HUES48 (cell line): ENCODE measurements at regions not wholly inside any gene's neighbourhood (a gene's known extent, or its start where the extent isn't known, plus 50 kb on each side); places are given as distances from the start of the nearest gene placed in this dataset.

ENCODE experiments used
- H3K27ac ChIP-seq: one replicate; pipeline ENCODE4 v1.7.0; 2013; ENCODE audit warnings: low read depth, low read length, inconsistent platforms
- H3K27me3 ChIP-seq: 2 replicates; pipeline ENCODE4 v1.6.1; 2013; ENCODE audit warnings: mild to moderate bottlenecking, low read length; ENCODE audit not compliant: control insufficient read depth, insufficient read depth
- H3K36me3 ChIP-seq: 2 replicates; pipeline ENCODE4 v1.6.1; 2013; ENCODE audit warnings: low read length; ENCODE audit not compliant: control insufficient read depth, insufficient read depth
- H3K4me1 ChIP-seq: 2 replicates; pipeline ENCODE4 v1.6.1; 2013; ENCODE audit warnings: mild to moderate bottlenecking, low read length; ENCODE audit not compliant: control insufficient read depth, insufficient read depth
- H3K4me3 ChIP-seq: 2 replicates; pipeline ENCODE4 v1.5.1; 2013; ENCODE audit warnings: mild to moderate bottlenecking, low read depth, low read length
- H3K9ac ChIP-seq: 2 replicates; pipeline ENCODE4 v1.6.1; 2013; ENCODE audit warnings: mild to moderate bottlenecking, low read depth, low read length, moderate library complexity
- H3K9me3 ChIP-seq: 2 replicates; pipeline ENCODE4 v1.6.1; 2013; ENCODE audit warnings: low read length; ENCODE audit not compliant: control insufficient read depth, insufficient read depth

- Histone ChIP-seq H3K27me3 (no peaks in the 10 kb centered on the region), H3K4me1 (no peaks in the 10 kb centered on the region), H3K9ac (no peak overlapping the region), H3K9me3 (no peaks in the 10 kb centered on the region), H3K36me3 (no peaks in the 10 kb centered on the region), H3K27ac (no peak overlapping the region), H3K4me3 (no peak overlapping the region)
These were observed 80.2 kb upstream of the KRR1 start for GRCh38 chr12:75591628-75592027.

GRCh38 chr12:75589801-75590200, 78.4 kb upstream of the KRR1 start:
- Histone ChIP-seq H3K4me3 (no peak overlapping the region), H3K27me3 (no peaks in the 10 kb centered on the region), H3K4me1 (no peaks in the 10 kb centered on the region), H3K9me3 (no peaks in the 10 kb centered on the region), H3K9ac (no peak overlapping the region), H3K36me3 (no peaks in the 10 kb centered on the region), H3K27ac (no peak overlapping the region)

GRCh38 chr12:75587340-75588106, 76.1 kb upstream of the KRR1 start:
- Histone ChIP-seq H3K27me3 (no peaks in the 10 kb centered on the region), H3K36me3 (no peaks in the 10 kb centered on the region), H3K4me3 (no peak overlapping the region), H3K27ac (no peak overlapping the region), H3K9me3 (no peaks in the 10 kb centered on the region), H3K4me1 (no peaks in the 10 kb centered on the region), H3K9ac (no peak overlapping the region)

GRCh38 chr12:75585330-75585729, 73.9 kb upstream of the KRR1 start:
- H3K27ac ChIP-seq: no peak overlapping the region
- no peak overlapping the region for H3K4me3 ChIP-seq
- no peaks in the 10 kb centered on the region for H3K27me3 ChIP-seq
- no peaks in the 10 kb centered on the region for H3K36me3 ChIP-seq
- H3K9me3 ChIP-seq: no peaks in the 10 kb centered on the region
- H3K4me1 ChIP-seq: no peaks in the 10 kb centered on the region
- H3K9ac ChIP-seq: no peak overlapping the region

- H3K9ac ChIP-seq: no peak overlapping the region
- H3K27ac ChIP-seq: no peak overlapping the region
- no peaks in the 10 kb centered on the region for H3K9me3 ChIP-seq
- no peak overlapping the region for H3K4me3 ChIP-seq
- H3K36me3 ChIP-seq: no peaks in the 10 kb centered on the region
- H3K27me3 ChIP-seq: no peaks in the 10 kb centered on the region
- peaks cover 4% of the 10 kb centered on the region; the same call in 1 of the 2 replicates for H3K4me1 ChIP-seq
These were observed 71.9 kb upstream of the KRR1 start for GRCh38 chr12:75583355-75583754.

GRCh38 chr12:75581515-75581914, 70.1 kb upstream of the KRR1 start:
- Histone ChIP-seq H3K27ac (no peak overlapping the region), H3K4me1 (peaks cover 4% of the 10 kb centered on the region; the same call in 1 of the 2 replicates), H3K27me3 (no peaks in the 10 kb centered on the region), H3K36me3 (no peaks in the 10 kb centered on the region), H3K9ac (no peak overlapping the region), H3K4me3 (no peak overlapping the region), H3K9me3 (no peaks in the 10 kb centered on the region)

GRCh38 chr12:75579552-75579951, 68.1 kb upstream of the KRR1 start:
- Histone ChIP-seq H3K4me3 (no peak overlapping the region), H3K36me3 (no peaks in the 10 kb centered on the region), H3K9me3 (no peaks in the 10 kb centered on the region), H3K9ac (no peak overlapping the region), H3K27ac (no peak overlapping the region), H3K4me1 (peaks cover 4% of the 10 kb centered on the region; the same call in 1 of the 2 replicates), H3K27me3 (no peaks in the 10 kb centered on the region)

GRCh38 chr12:75578546-75578945, 67.1 kb upstream of the KRR1 start:
- Histone ChIP-seq H3K36me3 (no peaks in the 10 kb centered on the region), H3K9ac (no peak overlapping the region), H3K4me3 (no peak overlapping the region), H3K9me3 (no peaks in the 10 kb centered on the region), H3K4me1 (peaks cover 4% of the 10 kb centered on the region; the same call in 1 of the 2 replicates), H3K27me3 (no peaks in the 10 kb centered on the region), H3K27ac (no peak overlapping the region)

GRCh38 chr12:75577812-75578211, 66.4 kb upstream of the KRR1 start:
- Histone ChIP-seq H3K36me3 (no peaks in the 10 kb centered on the region), H3K4me1 (peaks cover 4% of the 10 kb centered on the region; the same call in 1 of the 2 replicates), H3K27me3 (no peaks in the 10 kb centered on the region), H3K27ac (no peak overlapping the region), H3K4me3 (no peak overlapping the region), H3K9ac (no peak overlapping the region), H3K9me3 (no peaks in the 10 kb centered on the region)

GRCh38 chr12:75571656-75572205, 60.3 kb upstream of the KRR1 start:
- Histone ChIP-seq H3K4me3 (no peak overlapping the region), H3K9me3 (peaks cover 5% of the 10 kb centered on the region; the same call in 1 of the 2 replicates), H3K27ac (no peak overlapping the region), H3K4me1 (peaks cover 6% of the 10 kb centered on the region; the same call in 1 of the 2 replicates), H3K36me3 (no peaks in the 10 kb centered on the region), H3K27me3 (no peaks in the 10 kb centered on the region), H3K9ac (no peak overlapping the region)

GRCh38 chr12:75571204-75571603, 59.8 kb upstream of the KRR1 start:
- Histone ChIP-seq H3K4me3 (no peak overlapping the region), H3K4me1 (peaks cover 6% of the 10 kb centered on the region; the same call in 1 of the 2 replicates), H3K9me3 (peaks cover 7% of the 10 kb centered on the region; the same call in 1 of the 2 replicates), H3K36me3 (no peaks in the 10 kb centered on the region), H3K27ac (no peak overlapping the region), H3K27me3 (no peaks in the 10 kb centered on the region), H3K9ac (no peak overlapping the region)
